AG09319 (cell line): ENCODE measurements at regions not wholly inside any gene's neighbourhood (a gene's known extent, or its start where the extent isn't known, plus 50 kb on each side); places are given as distances from the start of the nearest gene placed in this dataset.

Experiments
- DNase-seq: peaks from one replicate; pipeline ENCODE4 v3.0.0-alpha.2; 2010; ENCODE audit warnings: low read depth; ENCODE audit errors: extremely low read depth
- TF ChIP-seq, protein P1 (sequence below): IDR thresholded peaks from 2 replicates; pipeline ENCODE4 v1.5.1; 2011; ENCODE audit warnings: low read depth, mild to moderate bottlenecking, inconsistent platforms, low read length, moderate library complexity

- TF ChIP-seq, protein P1, sequence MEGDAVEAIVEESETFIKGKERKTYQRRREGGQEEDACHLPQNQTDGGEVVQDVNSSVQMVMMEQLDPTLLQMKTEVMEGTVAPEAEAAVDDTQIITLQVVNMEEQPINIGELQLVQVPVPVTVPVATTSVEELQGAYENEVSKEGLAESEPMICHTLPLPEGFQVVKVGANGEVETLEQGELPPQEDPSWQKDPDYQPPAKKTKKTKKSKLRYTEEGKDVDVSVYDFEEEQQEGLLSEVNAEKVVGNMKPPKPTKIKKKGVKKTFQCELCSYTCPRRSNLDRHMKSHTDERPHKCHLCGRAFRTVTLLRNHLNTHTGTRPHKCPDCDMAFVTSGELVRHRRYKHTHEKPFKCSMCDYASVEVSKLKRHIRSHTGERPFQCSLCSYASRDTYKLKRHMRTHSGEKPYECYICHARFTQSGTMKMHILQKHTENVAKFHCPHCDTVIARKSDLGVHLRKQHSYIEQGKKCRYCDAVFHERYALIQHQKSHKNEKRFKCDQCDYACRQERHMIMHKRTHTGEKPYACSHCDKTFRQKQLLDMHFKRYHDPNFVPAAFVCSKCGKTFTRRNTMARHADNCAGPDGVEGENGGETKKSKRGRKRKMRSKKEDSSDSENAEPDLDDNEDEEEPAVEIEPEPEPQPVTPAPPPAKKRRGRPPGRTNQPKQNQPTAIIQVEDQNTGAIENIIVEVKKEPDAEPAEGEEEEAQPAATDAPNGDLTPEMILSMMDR: no peak
These were observed 49.7 kb upstream of the ACP3 start for GRCh38 chr3:132267391-132267993.

More at GRCh38 chr3:132267391-132267993, 49.7 kb upstream of the ACP3 start:
- DNase-seq: no peak
